H1 (cell line): ENCODE measurements at regions not wholly inside any gene's neighbourhood (a gene's known extent, or its start where the extent isn't known, plus 50 kb on each side); places are given as distances from the start of the nearest gene placed in this dataset.

Experiments
- CTCF ChIA-PET: fragments of 300-600 bp; sonication (Branson Sonifier 250); formaldehyde crosslinking; loops from one replicate; lab custom pipeline; 2021; ENCODE audit not compliant: partially characterized antibody; lab: Charles Lee
- POLR2A ChIA-PET: fragments of 300-600 bp; sonication (Branson Sonifier 250); formaldehyde crosslinking; loops from one replicate; lab custom pipeline; 2021; ENCODE audit warnings: inconsistent platforms; ENCODE audit not compliant: partially characterized antibody; lab: Charles Lee
- DNase-seq, 2 experiments: peaks; one replicate each; pipeline versions ENCODE4 v3.0.0 to v3.0.0-alpha.2; 2010 to 2022; ENCODE audit warnings: low spot score in 2 of 2, low read depth in 1 of 2, mixed read lengths in 1 of 2
- FAIRE-seq: peaks from 2 replicates; lab custom pipeline; 2011; peaks lifted over from hg19 to GRCh38; lab: Jason Lieb, UNC
- H2AFZ ChIP-seq: 2 replicates; pipeline ENCODE4 v1.8.1; 2012; ENCODE audit warnings: low read length, inconsistent platforms
- H2AK5ac ChIP-seq: 2 replicates; pipeline ENCODE4 v1.6.1; 2013; ENCODE audit warnings: low read depth, low read length
- H2BK120ac ChIP-seq: replicated peaks from 2 replicates; pipeline ENCODE3; 2013; ENCODE audit warnings: low read depth, low read length, inconsistent platforms
- H2BK12ac ChIP-seq: 2 replicates; pipeline ENCODE4 v1.6.1; 2013; ENCODE audit warnings: low read depth, low read length
- H2BK15ac ChIP-seq: 2 replicates; pipeline ENCODE4 v1.6.1; 2013; ENCODE audit warnings: low read length
- H2BK20ac ChIP-seq: 2 replicates; pipeline ENCODE4 v1.6.1; 2013; ENCODE audit warnings: low read length
- H2BK5ac ChIP-seq: 2 replicates; pipeline ENCODE4 v1.6.1; 2013; ENCODE audit warnings: low read depth, low read length
- H3K14ac ChIP-seq: 2 replicates; pipeline ENCODE4 v1.6.1; 2013; ENCODE audit warnings: inconsistent platforms; ENCODE audit not compliant: insufficient read length
- H3K18ac ChIP-seq: 2 replicates; pipeline ENCODE4 v1.6.1; 2013; ENCODE audit warnings: low read length; ENCODE audit errors: extremely low read depth
- H3K23ac ChIP-seq: 2 replicates; pipeline ENCODE4 v1.6.1; 2013; ENCODE audit warnings: inconsistent platforms; ENCODE audit not compliant: insufficient read length
- H3K23me2 ChIP-seq: 2 replicates; pipeline ENCODE4 v1.6.1; 2013; ENCODE audit warnings: low read depth, low read length
- H3K27ac ChIP-seq: 2 replicates; pipeline ENCODE4 v1.6.1; 2011; ENCODE audit warnings: low read depth, low read length, inconsistent platforms
- H3K27me3 ChIP-seq, 4 experiments: replicated peaks in 1 of 4; 1 replicate in 1 of 4; 2 replicates in 3 of 4; pipeline versions ENCODE4 v1.6.1 to v1.8.1; 2011 to 2013; ENCODE audit warnings: low read length in 3 of 4, mild to moderate bottlenecking in 3 of 4, inconsistent platforms in 2 of 4, mixed read lengths in 2 of 4, moderate library complexity in 1 of 4; ENCODE audit not compliant: control insufficient read depth in 3 of 4, insufficient read depth in 3 of 4; ENCODE audit errors: extremely low read depth in 1 of 4
- H3K36me3 ChIP-seq, 4 experiments: 2 replicates each; pipeline versions ENCODE4 v1.6.1 to v1.8.1; 2011 to 2013; ENCODE audit warnings: mild to moderate bottlenecking in 4 of 4, low read length in 3 of 4, moderate library complexity in 2 of 4, control low read depth in 1 of 4, inconsistent platforms in 1 of 4; ENCODE audit not compliant: insufficient read depth in 4 of 4, control insufficient read depth in 2 of 4
- H3K4ac ChIP-seq: replicated peaks from 2 replicates; pipeline ENCODE3; 2013; ENCODE audit warnings: low read length, low read depth, mixed read lengths, inconsistent platforms; ENCODE audit not compliant: insufficient read length
- H3K4me1 ChIP-seq, 4 experiments: replicated peaks in 1 of 4; 1 replicate in 1 of 4; 2 replicates in 3 of 4; pipeline versions ENCODE4 v1.6.1 to v1.8.1; 2011 to 2013; ENCODE audit warnings: low read length in 3 of 4, inconsistent platforms in 2 of 4, mixed read lengths in 1 of 4; ENCODE audit not compliant: insufficient read depth in 4 of 4, control insufficient read depth in 3 of 4
- H3K4me2 ChIP-seq, 2 experiments: 2 replicates each; pipeline versions ENCODE4 v1.6.1 to v1.8.1; 2011 to 2013; ENCODE audit warnings: low read depth in 2 of 2, low read length in 2 of 2, control low read depth in 1 of 2, inconsistent platforms in 1 of 2, mild to moderate bottlenecking in 1 of 2; ENCODE audit not compliant: insufficient read depth in 1 of 2
- H3K4me3 ChIP-seq, 4 experiments: fragments of 200-600, 300-600 bp in 1 of 4; sonication (generic), shearing (Covaris generic), sonication (Bioruptor Twin) in 1 of 4; 2 replicates each; pipeline versions ENCODE4 v1.5.1 to v1.8.1; 2011 to 2016; ENCODE audit warnings: low read length in 4 of 4, low read depth in 3 of 4, control low read depth in 2 of 4, inconsistent platforms in 2 of 4, mild to moderate bottlenecking in 2 of 4, mixed read lengths in 1 of 4, moderate library complexity in 1 of 4; ENCODE audit not compliant: insufficient read depth in 2 of 4; ENCODE audit errors: extremely low read depth in 1 of 4
- H3K56ac ChIP-seq: replicated peaks from 2 replicates; pipeline ENCODE3; 2013; ENCODE audit warnings: low read depth, mild to moderate bottlenecking, mixed read lengths, low read length, inconsistent platforms; ENCODE audit not compliant: insufficient read length
- H3K79me1 ChIP-seq: 2 replicates; pipeline ENCODE4 v1.6.1; 2013; ENCODE audit warnings: low read depth, low read length, control low read depth
- H3K79me2 ChIP-seq, 2 experiments: 2 replicates each; pipeline versions ENCODE4 v1.6.1 to v1.8.1; 2012 to 2013; ENCODE audit warnings: low read length in 2 of 2, mild to moderate bottlenecking in 2 of 2, inconsistent platforms in 1 of 2; ENCODE audit not compliant: insufficient read depth in 2 of 2, control insufficient read depth in 1 of 2
- H3K9ac ChIP-seq, 4 experiments: replicated peaks in 1 of 4; 1 replicate in 1 of 4; 2 replicates in 3 of 4; pipeline versions ENCODE4 v1.6.1 to v1.8.1; 2011 to 2013; ENCODE audit warnings: low read depth in 3 of 4, low read length in 3 of 4, control low read depth in 2 of 4, mild to moderate bottlenecking in 2 of 4, moderate library complexity in 2 of 4, inconsistent platforms in 1 of 4; ENCODE audit errors: extremely low read depth in 1 of 4
- H3K9me3 ChIP-seq, 2 experiments: 2 replicates each; pipeline versions ENCODE4 v1.6.1 to v1.8.1; 2012 to 2013; ENCODE audit warnings: mild to moderate bottlenecking in 2 of 2, moderate library complexity in 2 of 2, control low read depth in 1 of 2, inconsistent platforms in 1 of 2, low read depth in 1 of 2, low read length in 1 of 2, mixed read lengths in 1 of 2; ENCODE audit not compliant: insufficient read depth in 2 of 2
- H4K20me1 ChIP-seq, 2 experiments: replicated peaks in 1 of 2; 2 replicates each; pipeline versions ENCODE3 to v1.8.1; 2011 to 2013; ENCODE audit warnings: inconsistent platforms in 2 of 2, low read length in 2 of 2, mild to moderate bottlenecking in 1 of 2; ENCODE audit not compliant: insufficient read depth in 2 of 2, control insufficient read depth in 1 of 2
- H4K5ac ChIP-seq: 2 replicates; pipeline ENCODE4 v1.6.1; 2013; ENCODE audit warnings: low read length, low read depth, mixed read lengths, inconsistent platforms; ENCODE audit not compliant: insufficient read length
- H4K8ac ChIP-seq: 2 replicates; pipeline ENCODE4 v1.8.0; 2013; ENCODE audit warnings: mild to moderate bottlenecking, moderate library complexity, low read length, inconsistent platforms; ENCODE audit not compliant: insufficient read depth; ENCODE audit errors: extremely low read depth
- H4K91ac ChIP-seq: replicated peaks from 2 replicates; pipeline ENCODE3; 2013; ENCODE audit warnings: low read length, mixed read lengths, inconsistent platforms; ENCODE audit not compliant: insufficient read length
- ASH2L ChIP-seq: fragments of 200-600, 300-600 bp; sonication (generic); IDR thresholded peaks from one replicate; pipeline ENCODE4 v1.7.1; 2017; ENCODE audit warnings: low read length
- ATF3 ChIP-seq: IDR thresholded peaks from 2 replicates; pipeline ENCODE4 v1.6.1; 2011; ENCODE audit warnings: low read depth, mild to moderate bottlenecking, low read length; ENCODE audit not compliant: insufficient read depth
- BACH1 ChIP-seq: IDR thresholded peaks from 2 replicates; pipeline ENCODE4 v1.6.1; 2012; ENCODE audit warnings: low read length, improper control_type of control experiment
- CEBPB ChIP-seq: IDR thresholded peaks from 2 replicates; pipeline ENCODE4 v1.6.1; 2012; ENCODE audit warnings: low read depth, low read length
- E2F6 ChIP-seq: IDR thresholded peaks from 2 replicates; pipeline ENCODE4 v1.6.1; 2012; ENCODE audit warnings: inconsistent platforms
- EZH2 ChIP-seq: fragments of 200-600 bp; sonication (generic); IDR thresholded peaks from 2 replicates; pipeline ENCODE4 v1.7.1; 2012; ENCODE audit warnings: low read depth, mild to moderate bottlenecking, moderate library complexity, low read length, inconsistent platforms; ENCODE audit not compliant: severe bottlenecking
- RNF2 ChIP-seq: fragments of 200-900, 300-1000 bp; sonication (generic); IDR thresholded peaks from 2 replicates; pipeline ENCODE4 v1.7.1; 2016; ENCODE audit warnings: borderline replicate concordance, low read depth, mild to moderate bottlenecking, antibody characterized with exemption, low read length; ENCODE audit not compliant: poor library complexity, severe bottlenecking; ENCODE audit errors: missing control alignments
- RXRA ChIP-seq: IDR thresholded peaks from 2 replicates; pipeline ENCODE4 v1.6.1; 2011; ENCODE audit warnings: low read depth, mild to moderate bottlenecking, low read length, moderate library complexity; ENCODE audit not compliant: insufficient read depth
- SP1 ChIP-seq: IDR thresholded peaks from 2 replicates; pipeline ENCODE4 v1.6.1; 2011; ENCODE audit warnings: low read depth, low read length
- TCF12 ChIP-seq: IDR thresholded peaks from 2 replicates; pipeline ENCODE4 v1.6.1; 2011; ENCODE audit warnings: low read depth, mild to moderate bottlenecking, low read length
- WGBS, 2 experiments: shearing (Covaris generic) in 1 of 2; methylation state at CpG; one replicate each; pipeline versions ENCODE4 v1.1.6 to v1.1.7; 2013 to 2015; ENCODE audit warnings: low lambda C conversion rate in 2 of 2, mixed read lengths in 2 of 2, inconsistent platforms in 1 of 2, low coverage in 1 of 2, missing lambda C conversion rate in 1 of 2; ENCODE audit not compliant: insufficient replicate concordance in 2 of 2, insufficient coverage in 1 of 2, insufficient read length in 1 of 2; ENCODE audit errors: extremely low coverage in 1 of 2, missing lambda C conversion rate in 1 of 2; 5-methylcytosine and 5-hydroxymethylcytosine counted together

- FAIRE-seq, result no peak
- H3K4me3 ChIP-seq, result no peak overlapping the region
- no peak overlapping the region for H3K27ac ChIP-seq
- no peak overlapping the region for H2BK20ac ChIP-seq
- no peak overlapping the region for H3K9ac ChIP-seq
- no peaks in the 10 kb centered on the region for H3K4me1 ChIP-seq
- TF ChIP-seq ASH2L (no peak), RXRA (no peak), BACH1 (no peak), TCF12 (no peak), EZH2 (no peak), CEBPB (no peak), SP1 (no peak), E2F6 (no peak), RNF2 (no peak), ATF3 (no peak)
- TF ChIP-seq, all 59 proteins: peak for 0
- H3K36me3 ChIP-seq, result no peaks in the 10 kb centered on the region
- H3K27me3 ChIP-seq, result no peaks in the 10 kb centered on the region
- H3K79me2 ChIP-seq, result no peaks in the 10 kb centered on the region
- H3K18ac ChIP-seq, result no peak overlapping the region
- no peak overlapping the region for H2BK120ac ChIP-seq
- no peak overlapping the region for H3K4me2 ChIP-seq
- no peaks in the 10 kb centered on the region; a peak in 1 of 4 replicates for H3K9me3 ChIP-seq
- no peak overlapping the region for H2BK12ac ChIP-seq
- H3K4ac ChIP-seq, result no peak overlapping the region
- POLR2A ChIA-PET, result no interaction called here
- H3K79me1 ChIP-seq, result no peaks in the 10 kb centered on the region
- H2BK15ac ChIP-seq, result no peak overlapping the region
- H4K5ac ChIP-seq, result no peak overlapping the region
- CTCF ChIA-PET, result interaction anchor here (1.2 kb wide), 1 partner anchor 11 kb away, joined by 4 read pairs; no protein-coding TSS in a partner anchor
- no peak overlapping the region for H3K56ac ChIP-seq
- no peak overlapping the region for H3K14ac ChIP-seq
- H4K91ac ChIP-seq, result no peak overlapping the region
- H2BK5ac ChIP-seq, result no peak overlapping the region
- H2AK5ac ChIP-seq, result no peak overlapping the region
- DNase-seq, result no peak
- H4K20me1 ChIP-seq, result no peaks in the 10 kb centered on the region
- H4K8ac ChIP-seq, result no peak overlapping the region
- no peaks in the 10 kb centered on the region for H3K23me2 ChIP-seq
- 100% methylated on average over 1 of the region's 1 CpG; no CpG with 5 or more reads in 1 of the 2 experiments for WGBS, 2 experiments
- H2AFZ ChIP-seq, result no peak overlapping the region
- H3K23ac ChIP-seq, result no peak overlapping the region
Measured at GRCh38 chr7:113282875-113283274, 164.5 kb upstream of the SMIM30 start.
